NCI-H510A (cell line): ENCODE measurements at regions not wholly inside any gene's neighbourhood (a gene's known extent, or its start where the extent isn't known, plus 50 kb on each side); places are given as distances from the start of the nearest gene placed in this dataset.
"Not testable (repeated sequence)": the region's sequence is repeated elsewhere in the genome, so short reads cannot be mapped to it uniquely, and the experiment has no call there.

Experiments used
- DNase-seq: peaks from one replicate; lab custom pipeline; 2025; lab: John Stamatoyannopoulos, UW

- no peak for DNase-seq
Measured at GRCh38 chr10:53075469-53075868, 302.9 kb upstream of the MBL2 start.

GRCh38 chr10:53072144-53072543, 299.6 kb upstream of the MBL2 start:
- no peak for DNase-seq

- DNase-seq = no peak
Measured at GRCh38 chr10:53071505-53072125, 299.0 kb upstream of the MBL2 start.

- no peak for DNase-seq
Measured at GRCh38 chr10:53069013-53069412, 296.4 kb upstream of the MBL2 start.

GRCh38 chr10:53064614-53065013, 292.0 kb upstream of the MBL2 start:
- DNase-seq = no peak

- DNase-seq = no peak
Measured at GRCh38 chr10:53063805-53064204, 291.2 kb upstream of the MBL2 start.

- no peak for DNase-seq
Measured at GRCh38 chr10:53052521-53053164, 280.1 kb upstream of the MBL2 start.

GRCh38 chr10:53045315-53045714, 272.7 kb upstream of the MBL2 start:
- DNase-seq = no peak

GRCh38 chr10:53035823-53036222, 263.2 kb upstream of the MBL2 start:
- not testable (repeated sequence) for DNase-seq

- DNase-seq = no peak
Measured at GRCh38 chr10:53033396-53033795, 260.8 kb upstream of the MBL2 start.

- not testable (repeated sequence) for DNase-seq
Measured at GRCh38 chr10:53029872-53030849, 257.6 kb upstream of the MBL2 start.

- DNase-seq = no peak
Measured at GRCh38 chr10:53029449-53029848, 256.9 kb upstream of the MBL2 start.

- not testable (repeated sequence) for DNase-seq
Measured at GRCh38 chr10:53025765-53026164, 253.2 kb upstream of the MBL2 start.

GRCh38 chr10:53025172-53025711, 252.7 kb upstream of the MBL2 start:
- DNase-seq = no peak

GRCh38 chr10:53023411-53023810, 250.8 kb upstream of the MBL2 start:
- no peak for DNase-seq

GRCh38 chr10:53022611-53023088, 250.1 kb upstream of the MBL2 start:
- DNase-seq = no peak

- DNase-seq = no peak
Measured at GRCh38 chr10:53013201-53013810, 240.7 kb upstream of the MBL2 start.

GRCh38 chr10:53009961-53010907, 237.7 kb upstream of the MBL2 start:
- DNase-seq = no peak

GRCh38 chr10:53007527-53007842, 234.9 kb upstream of the MBL2 start:
- DNase-seq = no peak

- no peak for DNase-seq
Measured at GRCh38 chr10:53006663-53007526, 234.3 kb upstream of the MBL2 start.
